ENCODE measurements at regions not wholly inside any gene's neighbourhood (a gene's known extent, or its start where the extent isn't known, plus 50 kb on each side); places are given as distances from the start of the nearest gene placed in this dataset.

- DNase-seq (ENCODE audit: low read depth in 1 of 2, low spot score in 1 of 2), result no peak
- no peak for TF ChIP-seq CTCF (IDR thresholded peaks at IDR 0.05; ENCODE audit: low read depth, low read length)
- H3K9me3 ChIP-seq (ENCODE audit: low read depth), result no peaks in the 10 kb centered on the region
- H3K27me3 ChIP-seq, result no peaks in the 10 kb centered on the region
- no peak overlapping the region for H3K27ac ChIP-seq
- H3K4me1 ChIP-seq (ENCODE audit: low read depth), result no peaks in the 10 kb centered on the region
- H3K4me3 ChIP-seq, result no peak overlapping the region
- no peaks in the 10 kb centered on the region for H3K36me3 ChIP-seq
These were observed 73.4 kb upstream of the POMP start for GRCh38 chr13:28585561-28585960.

GRCh38 chr13:28584873-28585381 lies 74.0 kb upstream of the POMP start:
- no peaks in the 10 kb centered on the region for H3K27me3 ChIP-seq
- H3K27ac ChIP-seq, result no peak overlapping the region
- H3K4me1 ChIP-seq (ENCODE audit: low read depth), result no peaks in the 10 kb centered on the region
- peak in 1 of 2 donors; percentile 28 for DNase-seq (ENCODE audit: low read depth in 1 of 2, low spot score in 1 of 2)
- no peak overlapping the region for H3K4me3 ChIP-seq
- no peak for TF ChIP-seq CTCF (IDR thresholded peaks at IDR 0.05; ENCODE audit: low read depth, low read length)
- no peaks in the 10 kb centered on the region for H3K36me3 ChIP-seq
- H3K9me3 ChIP-seq (ENCODE audit: low read depth), result no peaks in the 10 kb centered on the region

- no peak for TF ChIP-seq CTCF (IDR thresholded peaks at IDR 0.05; ENCODE audit: low read depth, low read length)
- Histone ChIP-seq H3K27me3 (no peaks in the 10 kb centered on the region), H3K27ac (no peak overlapping the region), H3K4me1 (ENCODE audit: low read depth) (no peaks in the 10 kb centered on the region), H3K36me3 (no peaks in the 10 kb centered on the region), H3K9me3 (ENCODE audit: low read depth) (no peaks in the 10 kb centered on the region), H3K4me3 (no peak overlapping the region)
- DNase-seq (ENCODE audit: low read depth in 1 of 2, low spot score in 1 of 2), result peak in 1 of 2 donors; percentile 21
These were observed 75.3 kb upstream of the POMP start for GRCh38 chr13:28583651-28584091.

GRCh38 chr13:28582892-28583240 lies 76.1 kb upstream of the POMP start:
- Histone ChIP-seq H3K9me3 (ENCODE audit: low read depth) (no peaks in the 10 kb centered on the region), H3K27ac (no peak overlapping the region), H3K27me3 (no peaks in the 10 kb centered on the region), H3K4me1 (ENCODE audit: low read depth) (no peaks in the 10 kb centered on the region), H3K36me3 (no peaks in the 10 kb centered on the region), H3K4me3 (no peak overlapping the region)
- no peak for DNase-seq (ENCODE audit: low read depth in 1 of 2, low spot score in 1 of 2)
- TF ChIP-seq CTCF (IDR thresholded peaks at IDR 0.05; ENCODE audit: low read depth, low read length), result no peak

GRCh38 chr13:28582225-28582891 lies 76.6 kb upstream of the POMP start:
- DNase-seq (ENCODE audit: low read depth in 1 of 2, low spot score in 1 of 2), result peak; percentile 15 to 23
- TF ChIP-seq CTCF (IDR thresholded peaks at IDR 0.05; ENCODE audit: low read depth, low read length), result no peak
- H3K36me3 ChIP-seq, result no peaks in the 10 kb centered on the region

More at GRCh38 chr13:28582225-28582891, 76.6 kb upstream of the POMP start:
- H3K4me1 ChIP-seq (ENCODE audit: low read depth), result no peaks in the 10 kb centered on the region
- H3K27me3 ChIP-seq, result no peaks in the 10 kb centered on the region
- no peak overlapping the region for H3K4me3 ChIP-seq
- H3K27ac ChIP-seq, result no peak overlapping the region
- H3K9me3 ChIP-seq (ENCODE audit: low read depth), result no peaks in the 10 kb centered on the region

All from cardiac muscle cell (in vitro differentiated cells and primary cell).